Right renal cortex interstitium (tissue), 3 donors: ENCODE measurements at regions not wholly inside any gene's neighbourhood (a gene's known extent, or its start where the extent isn't known, plus 50 kb on each side); places are given as distances from the start of the nearest gene placed in this dataset.
"Not testable (repeated sequence)": the region's sequence is repeated elsewhere in the genome, so short reads cannot be mapped to it uniquely, and the experiment has no call there.

ENCODE experiments used
- DNase-seq, 3 donors: peaks; one replicate each; pipeline ENCODE4 v3.0.0-alpha.2; 2013; ENCODE audit warnings: low read depth in 3 of 3, low spot score in 2 of 3

GRCh38 chr12:40431169-40431568, 206.4 kb downstream of the LRRK2 start:
- no peak for DNase-seq

- DNase-seq = no peak
Measured at GRCh38 chr12:40435251-40435650, 210.5 kb downstream of the LRRK2 start.

GRCh38 chr12:40435951-40436350, 211.2 kb downstream of the LRRK2 start:
- DNase-seq = no peak

GRCh38 chr12:40436564-40436963, 211.8 kb downstream of the LRRK2 start:
- no peak for DNase-seq

- DNase-seq = no peak
Measured at GRCh38 chr12:40439771-40440492, 215.1 kb downstream of the LRRK2 start.

- no peak for DNase-seq
Measured at GRCh38 chr12:40444174-40444573, 219.4 kb downstream of the LRRK2 start.

DNA sequence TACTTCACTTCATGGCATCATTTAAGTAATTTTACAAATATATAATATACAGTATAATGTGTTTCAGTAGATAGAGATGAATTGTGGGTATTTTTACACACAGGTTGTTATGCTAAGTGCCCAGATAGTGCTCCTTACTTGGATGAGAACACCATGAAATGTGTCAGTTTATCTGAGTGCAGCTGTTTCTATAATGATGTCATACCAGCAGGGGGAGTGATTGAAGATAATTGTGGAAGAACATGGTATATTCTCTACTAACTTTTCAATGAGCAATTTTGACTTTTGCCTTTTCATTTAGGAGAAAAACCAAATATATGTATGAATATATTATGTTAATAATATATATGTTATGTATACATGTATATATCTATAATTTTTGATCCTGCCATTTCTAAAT, 221.6 kb downstream of the LRRK2 start:
- DNase-seq = no peak

- not testable (repeated sequence) for DNase-seq
Measured at GRCh38 chr12:40448523-40448922, 223.7 kb downstream of the LRRK2 start.

DNA sequence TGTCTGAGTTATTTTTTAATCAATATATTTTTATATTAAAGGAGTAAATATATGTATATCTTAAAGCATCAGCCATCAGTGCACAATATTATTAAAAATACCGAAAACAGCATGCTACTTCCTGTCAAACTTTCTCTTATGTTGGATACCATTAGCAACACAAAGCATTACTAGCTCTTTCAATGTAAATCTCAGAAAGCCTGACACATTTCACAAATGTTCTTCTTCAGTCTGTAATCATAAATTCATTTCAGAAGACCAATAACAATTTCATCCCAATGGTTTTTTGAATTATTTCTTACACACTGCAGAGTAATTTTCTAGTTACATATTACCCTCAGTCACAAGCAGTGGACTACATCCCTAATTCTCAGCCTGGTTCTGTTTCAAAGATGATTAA, 226.9 kb downstream of the LRRK2 start:
- no peak for DNase-seq

GRCh38 chr12:40464121-40464520, 228.1 kb upstream of the CNTN1 start:
- no peak for DNase-seq

GRCh38 chr12:40469736-40470135, 222.5 kb upstream of the CNTN1 start:
- no peak for DNase-seq

GRCh38 chr12:40473962-40474361, 218.3 kb upstream of the CNTN1 start:
- no peak for DNase-seq

DNA sequence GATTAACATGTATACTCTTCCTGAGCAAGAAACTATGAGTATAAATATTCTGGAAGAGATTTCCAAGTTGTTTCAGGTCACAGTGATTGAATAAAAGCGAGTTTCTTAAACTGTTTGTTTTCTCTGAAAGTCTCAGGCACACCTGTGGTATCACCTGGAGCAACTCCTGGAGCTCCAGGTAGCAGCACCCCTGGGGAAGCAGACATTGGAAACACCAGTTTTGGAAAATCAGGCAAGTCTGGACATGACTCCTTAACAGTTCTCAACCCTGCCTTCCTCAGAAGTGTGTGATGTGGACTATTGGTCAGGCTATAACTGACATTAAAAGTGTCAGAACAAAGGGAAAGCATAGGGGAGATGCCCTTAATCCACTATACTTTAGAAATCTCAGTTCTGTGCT, 217.6 kb upstream of the CNTN1 start:
- no peak for DNase-seq

- DNase-seq = no peak
Measured at GRCh38 chr12:40499856-40500255, 192.4 kb upstream of the CNTN1 start.

GRCh38 chr12:40502322-40502721, 189.9 kb upstream of the CNTN1 start:
- DNase-seq = no peak

DNA sequence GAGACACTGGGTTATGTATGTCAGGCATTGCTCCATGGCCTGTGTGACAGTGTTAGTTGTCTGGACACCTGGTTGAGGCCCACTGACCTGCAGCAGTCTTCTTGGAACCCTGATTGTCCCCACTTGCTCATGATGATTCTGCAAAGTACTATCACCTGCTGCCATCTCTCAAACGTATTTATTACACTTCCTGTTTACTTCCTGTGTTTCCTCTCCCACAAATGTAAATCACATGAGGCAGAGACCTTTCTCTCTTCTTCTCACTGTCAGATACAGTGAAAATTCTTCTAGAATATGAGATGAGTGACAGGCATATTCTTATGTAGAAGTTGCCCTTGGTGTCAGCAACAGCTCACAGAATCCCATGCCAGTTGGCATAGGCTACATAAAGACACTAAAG, 186.9 kb upstream of the CNTN1 start:
- DNase-seq = no peak

DNA sequence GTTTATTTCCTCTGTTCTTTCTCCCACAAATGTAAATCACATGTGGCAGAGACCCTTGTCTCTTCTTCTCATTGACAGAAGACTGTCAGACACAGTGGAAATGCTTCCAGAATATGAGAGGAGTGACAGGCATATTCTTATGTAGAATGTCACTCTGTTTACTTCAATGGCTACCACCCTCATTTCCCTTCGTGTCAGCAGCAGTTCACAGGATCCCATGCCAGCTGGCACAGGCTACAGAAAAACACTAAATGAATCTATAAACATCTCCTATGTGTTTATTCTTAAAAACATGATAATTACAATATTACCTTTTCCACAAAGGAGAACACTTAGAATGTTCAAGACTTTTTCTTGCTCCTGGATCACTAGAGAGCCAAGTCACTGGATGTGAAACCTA, 183.8 kb upstream of the CNTN1 start:
- no peak for DNase-seq

DNA sequence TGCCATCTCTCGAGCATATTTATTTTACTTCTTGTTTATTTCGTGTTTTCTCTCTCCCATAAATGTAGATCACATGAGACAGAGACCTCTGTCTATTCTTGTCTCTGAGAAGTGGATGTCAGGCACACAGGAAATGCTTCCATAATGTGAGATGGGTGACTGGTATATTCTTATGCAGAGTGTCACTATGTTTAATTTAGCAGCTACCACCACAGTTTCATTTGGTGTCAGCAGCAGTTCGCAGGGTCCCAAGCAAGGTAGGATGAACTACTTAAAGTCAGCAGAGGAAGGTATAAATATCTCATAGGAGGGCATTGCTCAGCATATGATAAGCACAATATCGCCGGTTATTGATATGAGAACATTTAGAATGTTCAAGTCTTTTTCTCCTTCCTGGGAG, 180.9 kb upstream of the CNTN1 start:
- no peak for DNase-seq

GRCh38 chr12:40515041-40515816, 177.0 kb upstream of the CNTN1 start:
- DNase-seq = peak in 1 of 3 donors; percentile 3

DNA sequence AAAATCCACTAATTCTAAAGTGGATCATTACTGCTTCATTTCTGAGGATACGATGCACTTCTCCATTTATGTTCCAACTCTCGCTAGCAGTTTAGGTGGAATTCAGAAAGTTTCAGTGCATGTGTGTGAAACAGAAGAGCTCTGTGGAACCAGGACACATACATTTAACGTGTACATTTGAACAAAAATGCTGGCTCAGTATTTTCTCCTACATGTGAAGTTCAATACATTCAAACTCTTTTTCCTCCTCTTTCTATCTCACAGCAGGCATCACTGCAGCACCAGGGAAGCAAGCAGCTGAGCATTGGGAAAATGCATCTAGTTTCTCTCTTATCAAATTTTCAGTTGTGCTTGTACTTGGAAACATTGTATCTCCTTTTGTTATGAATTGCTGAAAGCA, 169.4 kb upstream of the CNTN1 start:
- DNase-seq = no peak

GRCh38 chr12:40525054-40525453, 167.2 kb upstream of the CNTN1 start:
- DNase-seq = no peak

DNA sequence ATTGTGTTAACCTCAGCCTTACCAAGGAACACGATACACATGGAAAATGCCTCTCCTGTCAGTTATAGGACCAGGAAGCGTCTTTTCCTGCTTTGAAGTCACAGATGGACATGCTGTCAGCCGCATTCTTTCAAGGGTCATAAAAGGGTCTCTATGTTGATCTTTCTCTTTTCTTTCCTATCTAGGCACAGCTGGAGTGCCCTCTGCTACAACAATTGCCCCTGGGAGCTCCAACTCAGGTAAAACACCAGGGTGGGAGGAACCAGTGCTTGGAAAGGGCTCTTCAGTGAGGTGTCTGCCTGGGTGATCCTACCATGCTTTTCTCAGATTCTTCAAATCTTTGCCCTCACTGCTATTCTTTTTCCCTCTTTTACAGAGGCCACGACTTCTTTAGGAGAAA, 157.4 kb upstream of the CNTN1 start:
- DNase-seq = no peak
